ENCODE measurements at regions not wholly inside any gene's neighbourhood (a gene's known extent, or its start where the extent isn't known, plus 50 kb on each side); places are given as distances from the start of the nearest gene placed in this dataset.

- no peak for DNase-seq (ENCODE audit: low read depth)
- Histone ChIP-seq H3K9me3 (ENCODE audit: control insufficient read depth, low read length) (peaks cover 11% of the 10 kb centered on the region), H3K36me3 (ENCODE audit: control insufficient read depth, insufficient read depth, low read length, severe bottlenecking) (no peaks in the 10 kb centered on the region), H3K4me3 (ENCODE audit: low read length) (no peak overlapping the region), H3K9ac (ENCODE audit: low read length) (no peak overlapping the region), H3K4me1 (ENCODE audit: control insufficient read depth, insufficient read depth, low read length) (no peaks in the 10 kb centered on the region), H3K27me3 (replicated peaks; ENCODE audit: control insufficient read depth, insufficient read depth, low read length) (peaks cover 59% of the 10 kb centered on the region)
Measured at GRCh38 chr4:3715855-3716630, 50.1 kb upstream of the ADRA2C start.

GRCh38 chr4:3715061-3715854, 50.9 kb upstream of the ADRA2C start:
- no peaks in the 10 kb centered on the region for H3K4me1 ChIP-seq (ENCODE audit: control insufficient read depth, insufficient read depth, low read length)
- H3K4me3 ChIP-seq (ENCODE audit: low read length), result no peak overlapping the region
- H3K9ac ChIP-seq (ENCODE audit: low read length), result no peak overlapping the region
- DNase-seq (ENCODE audit: low read depth), result peak; percentile 2
- peaks cover 55% of the 10 kb centered on the region for H3K27me3 ChIP-seq (replicated peaks; ENCODE audit: control insufficient read depth, insufficient read depth, low read length)
- peaks cover 11% of the 10 kb centered on the region for H3K9me3 ChIP-seq (ENCODE audit: control insufficient read depth, low read length)
- no peaks in the 10 kb centered on the region for H3K36me3 ChIP-seq (ENCODE audit: control insufficient read depth, insufficient read depth, low read length, severe bottlenecking)

- DNase-seq (ENCODE audit: low read depth), result no peak
- no peaks in the 10 kb centered on the region for H3K4me1 ChIP-seq (ENCODE audit: control insufficient read depth, insufficient read depth, low read length)
- peaks cover 49% of the 10 kb centered on the region for H3K27me3 ChIP-seq (replicated peaks; ENCODE audit: control insufficient read depth, insufficient read depth, low read length)
- H3K36me3 ChIP-seq (ENCODE audit: control insufficient read depth, insufficient read depth, low read length, severe bottlenecking), result no peaks in the 10 kb centered on the region
- H3K9me3 ChIP-seq (ENCODE audit: control insufficient read depth, low read length), result peaks cover 11% of the 10 kb centered on the region
- H3K9ac ChIP-seq (ENCODE audit: low read length), result no peak overlapping the region
- no peak overlapping the region for H3K4me3 ChIP-seq (ENCODE audit: low read length)
Measured at GRCh38 chr4:3714642-3715001, 51.6 kb upstream of the ADRA2C start.

GRCh38 chr4:3713817-3714641, 52.2 kb upstream of the ADRA2C start:
- no peak overlapping the region for H3K9ac ChIP-seq (ENCODE audit: low read length)
- DNase-seq (ENCODE audit: low read depth), result no peak
- H3K4me1 ChIP-seq (ENCODE audit: control insufficient read depth, insufficient read depth, low read length), result no peaks in the 10 kb centered on the region
- H3K36me3 ChIP-seq (ENCODE audit: control insufficient read depth, insufficient read depth, low read length, severe bottlenecking), result no peaks in the 10 kb centered on the region
- peaks cover 11% of the 10 kb centered on the region for H3K9me3 ChIP-seq (ENCODE audit: control insufficient read depth, low read length)
- no peak overlapping the region for H3K4me3 ChIP-seq (ENCODE audit: low read length)
- H3K27me3 ChIP-seq (replicated peaks; ENCODE audit: control insufficient read depth, insufficient read depth, low read length), result peaks cover 44% of the 10 kb centered on the region

- H3K9ac ChIP-seq (ENCODE audit: low read length), result no peak overlapping the region
- peaks cover 4% of the 10 kb centered on the region for H3K9me3 ChIP-seq (ENCODE audit: control insufficient read depth, low read length)
- peaks cover 37% of the 10 kb centered on the region for H3K27me3 ChIP-seq (replicated peaks; ENCODE audit: control insufficient read depth, insufficient read depth, low read length)
- no peaks in the 10 kb centered on the region for H3K36me3 ChIP-seq (ENCODE audit: control insufficient read depth, insufficient read depth, low read length, severe bottlenecking)
- H3K4me1 ChIP-seq (ENCODE audit: control insufficient read depth, insufficient read depth, low read length), result no peaks in the 10 kb centered on the region
- no peak overlapping the region for H3K4me3 ChIP-seq (ENCODE audit: low read length)
- DNase-seq (ENCODE audit: low read depth), result no peak
Measured at GRCh38 chr4:3713346-3713745, 52.8 kb upstream of the ADRA2C start.

GRCh38 chr4:3712936-3713335, 53.2 kb upstream of the ADRA2C start:
- Histone ChIP-seq H3K27me3 (replicated peaks; ENCODE audit: control insufficient read depth, insufficient read depth, low read length) (peaks cover 34% of the 10 kb centered on the region), H3K9ac (ENCODE audit: low read length) (no peak overlapping the region), H3K36me3 (ENCODE audit: control insufficient read depth, insufficient read depth, low read length, severe bottlenecking) (no peaks in the 10 kb centered on the region), H3K9me3 (ENCODE audit: control insufficient read depth, low read length) (no peaks in the 10 kb centered on the region), H3K4me1 (ENCODE audit: control insufficient read depth, insufficient read depth, low read length) (no peaks in the 10 kb centered on the region), H3K4me3 (ENCODE audit: low read length) (no peak overlapping the region)
- no peak for DNase-seq (ENCODE audit: low read depth)

GRCh38 chr4:3712112-3712805, 53.9 kb upstream of the ADRA2C start:
- no peak overlapping the region for H3K4me3 ChIP-seq (ENCODE audit: low read length)
- no peaks in the 10 kb centered on the region for H3K4me1 ChIP-seq (ENCODE audit: control insufficient read depth, insufficient read depth, low read length)
- H3K27me3 ChIP-seq (replicated peaks; ENCODE audit: control insufficient read depth, insufficient read depth, low read length), result peaks cover 32% of the 10 kb centered on the region
- H3K9me3 ChIP-seq (ENCODE audit: control insufficient read depth, low read length), result no peaks in the 10 kb centered on the region
- H3K36me3 ChIP-seq (ENCODE audit: control insufficient read depth, insufficient read depth, low read length, severe bottlenecking), result no peaks in the 10 kb centered on the region
- no peak overlapping the region for H3K9ac ChIP-seq (ENCODE audit: low read length)
- no peak for DNase-seq (ENCODE audit: low read depth)

- no peaks in the 10 kb centered on the region for H3K4me1 ChIP-seq (ENCODE audit: control insufficient read depth, insufficient read depth, low read length)
- no peaks in the 10 kb centered on the region for H3K9me3 ChIP-seq (ENCODE audit: control insufficient read depth, low read length)
- no peak for DNase-seq (ENCODE audit: low read depth)
- no peaks in the 10 kb centered on the region for H3K36me3 ChIP-seq (ENCODE audit: control insufficient read depth, insufficient read depth, low read length, severe bottlenecking)
- H3K27me3 ChIP-seq (replicated peaks; ENCODE audit: control insufficient read depth, insufficient read depth, low read length), result peaks cover 27% of the 10 kb centered on the region
- no peak overlapping the region for H3K9ac ChIP-seq (ENCODE audit: low read length)
- H3K4me3 ChIP-seq (ENCODE audit: low read length), result no peak overlapping the region
Measured at GRCh38 chr4:3711183-3712111, 54.7 kb upstream of the ADRA2C start.

- peak; percentile 5 for DNase-seq (ENCODE audit: low read depth)
Measured at GRCh38 chr4:3710451-3711182, 55.6 kb upstream of the ADRA2C start.

More at GRCh38 chr4:3710451-3711182, 55.6 kb upstream of the ADRA2C start:
- no peaks in the 10 kb centered on the region for H3K36me3 ChIP-seq (ENCODE audit: control insufficient read depth, insufficient read depth, low read length, severe bottlenecking)
- peaks cover 28% of the 10 kb centered on the region for H3K27me3 ChIP-seq (replicated peaks; ENCODE audit: control insufficient read depth, insufficient read depth, low read length)
- H3K9ac ChIP-seq (ENCODE audit: low read length), result no peak overlapping the region
- H3K4me1 ChIP-seq (ENCODE audit: control insufficient read depth, insufficient read depth, low read length), result no peaks in the 10 kb centered on the region
- H3K4me3 ChIP-seq (ENCODE audit: low read length), result no peak overlapping the region
- no peaks in the 10 kb centered on the region for H3K9me3 ChIP-seq (ENCODE audit: control insufficient read depth, low read length)
